OCI-LY7 (cell line): ENCODE measurements at regions not wholly inside any gene's neighbourhood (a gene's known extent, or its start where the extent isn't known, plus 50 kb on each side); places are given as distances from the start of the nearest gene placed in this dataset.

Source experiments
- BruUV-seq: library from RNA; stranded (reverse); fragments of 400-500 nt; replicated peaks from 2 replicates; lab custom pipeline; 2021; lab: Mats Ljungman, UMichigan
- CTCF ChIA-PET: fragments of 300-600 bp; sonication (Branson Sonifier 250); formaldehyde crosslinking; loops from one replicate; lab custom pipeline; 2022; ENCODE audit warnings: antibody characterized with exemption; ENCODE audit not compliant: unreplicated experiment; lab: Charles Lee
- POLR2A ChIA-PET: fragments of 300-600 bp; sonication (Branson Sonifier 250); formaldehyde crosslinking; loops from one replicate; lab custom pipeline; 2022; ENCODE audit warnings: antibody characterized with exemption; lab: Charles Lee
- DNase-seq: peaks from one replicate; pipeline ENCODE4 v3.0.0-alpha.2; 2015; ENCODE audit warnings: low spot score
- H2AFZ ChIP-seq: fragments of 200-600 bp; sonication (generic), shearing (Covaris generic); 2 replicates; pipeline ENCODE4 v1.6.1; 2014; ENCODE audit warnings: mild to moderate bottlenecking, antibody characterized with exemption, low read length, moderate library complexity
- H3K27ac ChIP-seq: fragments of 200-600 bp; sonication (generic); 2 replicates; pipeline ENCODE4 v1.5.1; 2014; ENCODE audit warnings: mixed run types, low read depth, mild to moderate bottlenecking, moderate library complexity, low read length, inconsistent platforms; ENCODE audit not compliant: poor library complexity, severe bottlenecking
- H3K36me3 ChIP-seq: fragments of 200-600 bp; sonication (generic); 2 replicates; pipeline ENCODE4 v1.6.1; 2014; ENCODE audit warnings: mild to moderate bottlenecking, antibody characterized with exemption, low read length, moderate library complexity, mixed read lengths; ENCODE audit not compliant: insufficient read depth
- H3K4me1 ChIP-seq: fragments of 200-600 bp; sonication (generic); 2 replicates; pipeline ENCODE4 v1.5.1; 2014; ENCODE audit warnings: mild to moderate bottlenecking, low read length; ENCODE audit not compliant: insufficient read depth, poor library complexity, severe bottlenecking
- H3K4me2 ChIP-seq: fragments of 200-600 bp; sonication (generic); 2 replicates; pipeline ENCODE4 v1.6.1; 2014; ENCODE audit warnings: mild to moderate bottlenecking, low read length
- H3K4me3 ChIP-seq: fragments of 200-600 bp; sonication (generic); 2 replicates; pipeline ENCODE4 v1.5.1; 2014; ENCODE audit warnings: mild to moderate bottlenecking, low read depth, low read length; ENCODE audit not compliant: poor library complexity, severe bottlenecking
- H3K79me2 ChIP-seq: fragments of 200-600 bp; sonication (generic); 2 replicates; pipeline ENCODE4 v1.6.1; 2016; ENCODE audit warnings: low read depth, mild to moderate bottlenecking, low read length, moderate library complexity, mixed read lengths; ENCODE audit not compliant: insufficient read depth
- H3K9me2 ChIP-seq: fragments of 200-600 bp; sonication (generic); 2 replicates; pipeline ENCODE4 v1.6.1; 2016; ENCODE audit warnings: mild to moderate bottlenecking, low read length, mixed read lengths; ENCODE audit not compliant: insufficient read depth
- H3K9me3 ChIP-seq: fragments of 200-600 bp; sonication (generic); 2 replicates; pipeline ENCODE4 v1.6.1; 2014; ENCODE audit warnings: mild to moderate bottlenecking, mixed run types, low read length, mixed read lengths
- H4K20me1 ChIP-seq: fragments of 200-600 bp; sonication (generic); 2 replicates; pipeline ENCODE4 v1.6.1; 2014; ENCODE audit warnings: mild to moderate bottlenecking, antibody characterized with exemption, low read length, moderate library complexity, mixed read lengths; ENCODE audit not compliant: insufficient read depth
- EZH2phosphoT487 ChIP-seq: fragments of 200-600 bp; sonication (generic); IDR thresholded peaks from 2 replicates; pipeline ENCODE4 v1.6.1; 2018; ENCODE audit warnings: low read depth, borderline replicate concordance, mild to moderate bottlenecking, mixed run types, antibody characterized with exemption, low read length, moderate library complexity, mixed read lengths
- intact Hi-C: fragments of 100-400 bp; cut with micrococcal nuclease; formaldehyde crosslinking; loops from one replicate; pipeline ENCODE4 v1.10.0; 2022; ENCODE audit not compliant: unreplicated experiment
- TF ChIP-seq, protein P1 (sequence below): fragments of 200-600 bp; sonication (generic); conservative IDR thresholded peaks from 2 replicates; pipeline ENCODE4 v1.5.1; 2014; ENCODE audit warnings: mild to moderate bottlenecking, antibody characterized with exemption, low read length, moderate library complexity, mixed read lengths

DNA sequence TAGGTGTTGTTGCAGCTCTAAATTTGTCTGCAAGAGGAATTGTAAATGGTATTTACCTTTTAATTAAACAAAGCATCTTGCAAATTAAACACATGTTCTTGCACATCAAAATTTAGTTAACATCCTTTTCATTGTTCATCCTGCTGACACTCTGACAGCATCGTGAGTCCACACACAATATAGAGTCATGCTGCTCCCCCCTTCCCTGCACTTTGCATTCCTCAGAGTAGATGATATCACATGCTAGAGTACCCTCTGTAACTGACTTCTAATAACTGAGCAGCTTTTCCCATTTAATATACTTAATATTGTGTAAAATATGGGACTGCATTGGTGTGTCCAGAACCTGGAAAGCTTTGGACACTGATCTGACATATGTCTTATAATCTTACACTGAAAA, 138.8 kb upstream of the DPYD start:
- TF ChIP-seq, protein P1, sequence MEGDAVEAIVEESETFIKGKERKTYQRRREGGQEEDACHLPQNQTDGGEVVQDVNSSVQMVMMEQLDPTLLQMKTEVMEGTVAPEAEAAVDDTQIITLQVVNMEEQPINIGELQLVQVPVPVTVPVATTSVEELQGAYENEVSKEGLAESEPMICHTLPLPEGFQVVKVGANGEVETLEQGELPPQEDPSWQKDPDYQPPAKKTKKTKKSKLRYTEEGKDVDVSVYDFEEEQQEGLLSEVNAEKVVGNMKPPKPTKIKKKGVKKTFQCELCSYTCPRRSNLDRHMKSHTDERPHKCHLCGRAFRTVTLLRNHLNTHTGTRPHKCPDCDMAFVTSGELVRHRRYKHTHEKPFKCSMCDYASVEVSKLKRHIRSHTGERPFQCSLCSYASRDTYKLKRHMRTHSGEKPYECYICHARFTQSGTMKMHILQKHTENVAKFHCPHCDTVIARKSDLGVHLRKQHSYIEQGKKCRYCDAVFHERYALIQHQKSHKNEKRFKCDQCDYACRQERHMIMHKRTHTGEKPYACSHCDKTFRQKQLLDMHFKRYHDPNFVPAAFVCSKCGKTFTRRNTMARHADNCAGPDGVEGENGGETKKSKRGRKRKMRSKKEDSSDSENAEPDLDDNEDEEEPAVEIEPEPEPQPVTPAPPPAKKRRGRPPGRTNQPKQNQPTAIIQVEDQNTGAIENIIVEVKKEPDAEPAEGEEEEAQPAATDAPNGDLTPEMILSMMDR = no peak
- TF ChIP-seq EZH2phosphoT487 = no peak
- Histone ChIP-seq H3K4me3 (no peak overlapping the region), H4K20me1 (no peaks in the 10 kb centered on the region), H3K36me3 (no peaks in the 10 kb centered on the region), H3K4me1 (no peaks in the 10 kb centered on the region), H2AFZ (no peak overlapping the region), H3K9me2 (no peaks in the 10 kb centered on the region), H3K79me2 (no peaks in the 10 kb centered on the region), H3K27ac (no peak overlapping the region), H3K9me3 (no peaks in the 10 kb centered on the region), H3K4me2 (no peak overlapping the region)
- ChIA-PET POLR2A (no interaction called here), CTCF (no interaction called here)
- DNase-seq = no peak
- no TSS peak for BruUV-seq
- intact Hi-C loops = loop anchor here (10.0 kb wide), 4 partner anchors 235 to 875 kb away; no protein-coding TSS in a partner anchor

DNA sequence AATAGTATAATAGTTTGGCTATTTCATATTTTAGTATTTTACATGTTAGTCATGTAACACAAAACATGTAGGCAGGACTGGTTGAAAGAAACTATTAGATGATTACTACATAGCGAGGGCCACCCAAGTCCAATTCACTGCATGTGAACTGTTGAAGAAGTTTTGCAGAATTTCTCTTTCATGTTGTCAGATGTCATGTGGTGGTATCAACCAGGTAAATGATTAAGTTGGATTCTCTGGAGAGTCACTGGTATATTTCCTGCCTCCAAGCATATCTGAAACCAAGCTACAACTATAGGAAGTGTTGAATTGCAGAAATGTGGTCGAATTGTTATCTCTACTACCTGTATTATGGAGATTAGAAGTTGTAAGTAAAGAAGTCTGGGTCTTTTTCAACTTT, 137.8 kb upstream of the DPYD start:
- H3K9me2 ChIP-seq = no peaks in the 10 kb centered on the region
- intact Hi-C loops = loop anchor here (10.0 kb wide), 4 partner anchors 234 to 874 kb away; no protein-coding TSS in a partner anchor
- no peaks in the 10 kb centered on the region for H3K4me1 ChIP-seq
- H3K27ac ChIP-seq = no peak overlapping the region
- POLR2A ChIA-PET = no interaction called here
- H3K79me2 ChIP-seq = no peaks in the 10 kb centered on the region
- no peak overlapping the region for H3K4me3 ChIP-seq
- no TSS peak for BruUV-seq
- no peaks in the 10 kb centered on the region for H4K20me1 ChIP-seq
- no peaks in the 10 kb centered on the region for H3K36me3 ChIP-seq
- no peaks in the 10 kb centered on the region for H3K9me3 ChIP-seq
- no peak overlapping the region for H2AFZ ChIP-seq
- no peak for DNase-seq
- TF ChIP-seq, protein P1 = no peak
- TF ChIP-seq EZH2phosphoT487 = no peak
- CTCF ChIA-PET = no interaction called here
- H3K4me2 ChIP-seq = no peak overlapping the region

DNA sequence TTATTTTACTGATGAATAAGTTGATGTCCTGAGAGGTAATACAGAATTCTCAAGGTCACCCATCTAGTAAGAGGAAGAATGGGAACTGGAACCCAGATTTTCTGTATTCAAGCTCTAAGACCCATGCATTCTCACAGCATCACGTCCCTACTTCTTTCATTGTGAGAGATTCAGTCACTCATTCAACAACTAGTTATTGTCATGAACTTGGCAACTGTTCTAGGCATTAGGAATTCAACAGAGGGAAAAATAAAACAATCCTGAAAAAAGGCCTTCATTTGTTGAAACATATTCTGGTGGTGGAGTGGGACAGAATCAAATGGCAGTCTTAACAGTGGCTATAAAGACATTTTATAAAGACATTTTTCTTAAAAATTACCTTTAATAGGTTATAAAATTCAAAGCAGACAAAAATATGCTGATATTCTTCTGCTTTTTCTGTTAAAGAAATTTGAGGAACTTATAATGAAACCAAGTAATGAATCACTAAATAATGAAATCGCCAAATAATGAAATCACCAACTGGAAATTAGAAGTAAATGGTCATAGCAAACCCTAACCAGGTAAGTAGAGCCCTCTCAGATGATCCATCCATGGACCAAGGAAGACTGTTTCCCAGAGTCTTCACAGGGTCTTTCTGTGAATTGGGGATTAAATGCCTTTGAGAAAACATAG, 136.5 kb upstream of the DPYD start:
- no TSS peak for BruUV-seq
- POLR2A ChIA-PET = no interaction called here

More for the DNA sequence above, 136.5 kb upstream of the DPYD start:
- Histone ChIP-seq H3K9me3 (no peaks in the 10 kb centered on the region), H2AFZ (no peak overlapping the region), H3K4me2 (no peak overlapping the region), H4K20me1 (no peaks in the 10 kb centered on the region), H3K79me2 (no peaks in the 10 kb centered on the region), H3K27ac (no peak overlapping the region), H3K9me2 (no peaks in the 10 kb centered on the region), H3K36me3 (no peaks in the 10 kb centered on the region), H3K4me1 (no peaks in the 10 kb centered on the region), H3K4me3 (no peak overlapping the region)
- no peak for DNase-seq
- intact Hi-C loops = loop anchor here (10.0 kb wide), 4 partner anchors 233 to 873 kb away; no protein-coding TSS in a partner anchor
- TF ChIP-seq EZH2phosphoT487 = no peak
- TF ChIP-seq, protein P1 = no peak
- CTCF ChIA-PET = no interaction called here
